AG09309 (cell line): ENCODE measurements at regions not wholly inside any gene's neighbourhood (a gene's known extent, or its start where the extent isn't known, plus 50 kb on each side); places are given as distances from the start of the nearest gene placed in this dataset.

Source experiments
- DNase-seq: peaks from one replicate; pipeline ENCODE4 v3.0.0-alpha.2; 2010; ENCODE audit warnings: low read depth
- H3K4me3 ChIP-seq: 2 replicates; pipeline ENCODE4 v1.5.1; 2011; ENCODE audit warnings: mild to moderate bottlenecking, low read depth, low read length, moderate library complexity; ENCODE audit not compliant: control insufficient read depth
- CTCF ChIP-seq: IDR thresholded peaks from 2 replicates; pipeline ENCODE4 v1.5.1; 2011; ENCODE audit warnings: mild to moderate bottlenecking, low read depth, low read length, inconsistent platforms; ENCODE audit not compliant: insufficient read depth, control insufficient read depth; ENCODE audit errors: missing control alignments

- no peak for DNase-seq
Observed at GRCh38 chr4:16322183-16322582, 95.9 kb upstream of the TAPT1 start.

GRCh38 chr4:16315456-16315855 lies 89.2 kb upstream of the TAPT1 start:
- no peak for DNase-seq
- TF ChIP-seq CTCF: no peak

More at GRCh38 chr4:16322183-16322582, 95.9 kb upstream of the TAPT1 start:
- H3K4me3 ChIP-seq: no peak overlapping the region
- no peak for TF ChIP-seq CTCF

GRCh38 chr4:16310606-16311005 lies 84.3 kb upstream of the TAPT1 start:
- DNase-seq: no peak
- TF ChIP-seq CTCF: no peak
- H3K4me3 ChIP-seq: no peak overlapping the region

More at GRCh38 chr4:16315456-16315855, 89.2 kb upstream of the TAPT1 start:
- H3K4me3 ChIP-seq: no peak overlapping the region

- DNase-seq: no peak
- no peak overlapping the region for H3K4me3 ChIP-seq
- TF ChIP-seq CTCF: no peak
Observed at GRCh38 chr4:16302648-16303047, 76.4 kb upstream of the TAPT1 start.

GRCh38 chr4:16297003-16297402 lies 70.7 kb upstream of the TAPT1 start:
- TF ChIP-seq CTCF: no peak
- DNase-seq: no peak
- no peak overlapping the region for H3K4me3 ChIP-seq

GRCh38 chr4:16294455-16294854 lies 68.2 kb upstream of the TAPT1 start:
- no peak overlapping the region for H3K4me3 ChIP-seq
- DNase-seq: no peak
- no peak for TF ChIP-seq CTCF

- no peak for TF ChIP-seq CTCF
- no peak for DNase-seq
- H3K4me3 ChIP-seq: no peak overlapping the region
Observed at GRCh38 chr4:16293210-16293838, 67.1 kb upstream of the TAPT1 start.
